Fibroblast of villous mesenchyme (primary cell): ENCODE measurements at regions not wholly inside any gene's neighbourhood (a gene's known extent, or its start where the extent isn't known, plus 50 kb on each side); places are given as distances from the start of the nearest gene placed in this dataset.
A peak's percentile ranks its signal among the peaks of the same experiment; 100 is the strongest.
"Not testable (repeated sequence)": the region's sequence is repeated elsewhere in the genome, so short reads cannot be mapped to it uniquely, and the experiment has no call there.

Experiments used
- DNase-seq: peaks from one replicate; pipeline ENCODE4 v3.0.0-alpha.2; 2010; ENCODE audit warnings: low read depth
- H3K4me3 ChIP-seq: 2 replicates; pipeline ENCODE4 v1.5.1; 2011; ENCODE audit warnings: low read depth, mild to moderate bottlenecking, low read length
- CTCF ChIP-seq: IDR thresholded peaks from 2 replicates; pipeline ENCODE4 v1.5.1; 2012; ENCODE audit warnings: low read depth, mild to moderate bottlenecking, low read length; ENCODE audit not compliant: insufficient read depth

GRCh38 chr5:99060306-99061261 lies 131.8 kb upstream of the CHD1 start:
- no peak overlapping the region for H3K4me3 ChIP-seq
- peak; percentile 88 for TF ChIP-seq CTCF
- DNase-seq: peak; percentile 74

GRCh38 chr5:99059685-99060084 lies 130.9 kb upstream of the CHD1 start:
- H3K4me3 ChIP-seq: no peak overlapping the region
- TF ChIP-seq CTCF: no peak
- no peak for DNase-seq

- no peak overlapping the region for H3K4me3 ChIP-seq
- DNase-seq: no peak
- TF ChIP-seq CTCF: no peak
Measured at GRCh38 chr5:99058466-99058865, 129.7 kb upstream of the CHD1 start.

GRCh38 chr5:99054972-99055371 lies 126.2 kb upstream of the CHD1 start:
- no peak overlapping the region for H3K4me3 ChIP-seq
- no peak for DNase-seq
- no peak for TF ChIP-seq CTCF

- no peak for TF ChIP-seq CTCF
- H3K4me3 ChIP-seq: peak overlapping the region; percentile 27
- peak; percentile 45 for DNase-seq
Measured at GRCh38 chr5:99045871-99046270, 117.1 kb upstream of the CHD1 start.

GRCh38 chr5:99043257-99043656 lies 114.5 kb upstream of the CHD1 start:
- not testable (repeated sequence) for DNase-seq

GRCh38 chr5:99037668-99038067 lies 108.9 kb upstream of the CHD1 start:
- DNase-seq: peak; percentile 19
- no peak overlapping the region for H3K4me3 ChIP-seq

More at GRCh38 chr5:99043257-99043656, 114.5 kb upstream of the CHD1 start:
- not testable (repeated sequence) for H3K4me3 ChIP-seq

More at GRCh38 chr5:99037668-99038067, 108.9 kb upstream of the CHD1 start:
- TF ChIP-seq CTCF: no peak
